ENCODE measurements at regions not wholly inside any gene's neighbourhood (a gene's known extent, or its start where the extent isn't known, plus 50 kb on each side); places are given as distances from the start of the nearest gene placed in this dataset.

DNA sequence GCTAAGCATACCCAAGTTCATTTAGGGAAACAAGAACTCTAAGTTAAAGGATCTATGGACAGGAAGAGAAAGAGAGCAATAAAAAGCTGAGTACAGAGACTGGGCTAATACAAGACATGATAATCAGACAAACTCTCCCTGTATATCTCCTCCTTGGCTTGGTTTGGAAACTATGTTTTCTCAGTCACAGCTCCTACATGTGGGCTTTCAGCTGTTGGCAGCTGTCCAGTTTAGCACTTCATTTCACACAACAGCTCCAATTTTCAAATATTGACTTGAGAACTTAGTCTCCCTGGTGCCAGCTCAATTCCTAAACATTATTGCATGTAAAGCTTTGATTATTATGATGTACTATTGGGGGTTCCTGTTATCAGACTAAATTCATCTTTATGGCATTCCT lies 222.8 kb upstream of the OBI1 start:
- no peak for DNase-seq (ENCODE audit: low read depth)
- Mint-ChIP-seq H3K27ac (ENCODE audit: unreplicated experiment) (no peak overlapping the region), H3K9me3 (ENCODE audit: unreplicated experiment) (peaks cover 8% of the 10 kb centered on the region), H3K36me3 (ENCODE audit: low read depth, unreplicated experiment) (no peaks in the 10 kb centered on the region), H3K27me3 (ENCODE audit: low read depth, unreplicated experiment) (no peaks in the 10 kb centered on the region), H3K4me3 (ENCODE audit: unreplicated experiment) (no peak overlapping the region), H3K4me1 (ENCODE audit: low read depth, unreplicated experiment) (peaks cover 2% of the 10 kb centered on the region)
- Histone ChIP-seq H3K9ac (ENCODE audit: low read length) (no peak overlapping the region), H3K4me1 (ENCODE audit: insufficient read depth, low read length) (no peaks in the 10 kb centered on the region), H3K4me3 (ENCODE audit: insufficient read depth, low read depth, low read length) (no peak overlapping the region), H3K4me2 (ENCODE audit: low read length) (no peak overlapping the region), H3K27ac (ENCODE audit: low read depth, low read length) (no peak overlapping the region), H4K20me1 (ENCODE audit: insufficient read depth, low read length) (no peaks in the 10 kb centered on the region), H3K79me2 (ENCODE audit: insufficient read depth, low read length) (no peaks in the 10 kb centered on the region), H3K9me3 (ENCODE audit: insufficient read depth, low read depth, low read length) (peaks cover 3% of the 10 kb centered on the region), H3K36me3 (ENCODE audit: insufficient read depth, low read length) (no peaks in the 10 kb centered on the region), H2AFZ (ENCODE audit: low read depth, low read length) (no peak overlapping the region), H3K27me3 (ENCODE audit: insufficient read depth, low read length) (no peaks in the 10 kb centered on the region)
- TF ChIP-seq CTCF (IDR thresholded peaks at IDR 0.05; ENCODE audit: insufficient read depth, low read depth, low read length) (no peak), EZH2 (IDR thresholded peaks at IDR 0.05; ENCODE audit: insufficient read depth, low read length) (no peak)
- FAIRE-seq = no peak

DNA sequence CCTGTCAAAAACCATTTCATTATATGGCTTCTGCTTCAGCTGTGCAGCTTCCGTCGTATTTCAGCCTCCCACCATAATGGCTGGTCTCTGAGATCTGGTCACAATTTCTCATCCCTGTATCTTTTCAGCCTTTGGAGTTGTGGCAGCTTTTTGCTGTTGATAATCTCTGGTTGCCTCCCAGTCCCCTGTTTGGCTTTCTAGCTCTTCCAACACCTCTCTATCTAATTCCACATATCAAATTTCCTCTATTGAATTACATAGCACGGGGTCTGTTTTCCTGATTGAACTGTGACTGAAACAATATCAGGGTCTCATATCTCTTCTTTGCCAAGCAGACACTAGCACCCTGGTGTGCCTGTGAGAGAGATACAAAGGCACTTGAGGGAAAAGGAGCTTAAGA lies 222.1 kb upstream of the OBI1 start:
- no peak overlapping the region for H3K27ac ChIP-seq (ENCODE audit: low read depth, low read length)
- H2AFZ ChIP-seq (ENCODE audit: low read depth, low read length) = no peak overlapping the region
- peaks cover 3% of the 10 kb centered on the region for H3K9me3 ChIP-seq (ENCODE audit: insufficient read depth, low read depth, low read length)
- Mint-ChIP-seq H3K9me3 (ENCODE audit: unreplicated experiment) (peaks cover 8% of the 10 kb centered on the region), H3K27me3 (ENCODE audit: low read depth, unreplicated experiment) (no peaks in the 10 kb centered on the region), H3K27ac (ENCODE audit: unreplicated experiment) (no peak overlapping the region), H3K36me3 (ENCODE audit: low read depth, unreplicated experiment) (no peaks in the 10 kb centered on the region), H3K4me3 (ENCODE audit: unreplicated experiment) (no peak overlapping the region), H3K4me1 (ENCODE audit: low read depth, unreplicated experiment) (peaks cover 2% of the 10 kb centered on the region)
- no peaks in the 10 kb centered on the region for H3K27me3 ChIP-seq (ENCODE audit: insufficient read depth, low read length)
- TF ChIP-seq CTCF (IDR thresholded peaks at IDR 0.05; ENCODE audit: insufficient read depth, low read depth, low read length) = no peak
- TF ChIP-seq EZH2 (IDR thresholded peaks at IDR 0.05; ENCODE audit: insufficient read depth, low read length) = no peak
- no peaks in the 10 kb centered on the region for H3K79me2 ChIP-seq (ENCODE audit: insufficient read depth, low read length)
- H4K20me1 ChIP-seq (ENCODE audit: insufficient read depth, low read length) = no peaks in the 10 kb centered on the region
- H3K9ac ChIP-seq (ENCODE audit: low read length) = no peak overlapping the region
- no peaks in the 10 kb centered on the region for H3K36me3 ChIP-seq (ENCODE audit: insufficient read depth, low read length)
- FAIRE-seq = no peak
- H3K4me1 ChIP-seq (ENCODE audit: insufficient read depth, low read length) = no peaks in the 10 kb centered on the region
- H3K4me3 ChIP-seq (ENCODE audit: insufficient read depth, low read depth, low read length) = no peak overlapping the region
- DNase-seq (ENCODE audit: low read depth) = no peak
- no peak overlapping the region for H3K4me2 ChIP-seq (ENCODE audit: low read length)

GRCh38 chr13:78876915-78877549 lies 218.1 kb upstream of the OBI1 start:
- H3K9me3 Mint-ChIP-seq (ENCODE audit: unreplicated experiment) = peaks cover 6% of the 10 kb centered on the region
- H3K4me3 Mint-ChIP-seq (ENCODE audit: unreplicated experiment) = no peak overlapping the region
- no peak overlapping the region for H2AFZ ChIP-seq (ENCODE audit: low read depth, low read length)
- H3K27ac Mint-ChIP-seq (ENCODE audit: unreplicated experiment) = no peak overlapping the region
- no peaks in the 10 kb centered on the region for H3K4me1 ChIP-seq (ENCODE audit: insufficient read depth, low read length)
- no peaks in the 10 kb centered on the region for H3K36me3 Mint-ChIP-seq (ENCODE audit: low read depth, unreplicated experiment)
- no peak overlapping the region for H3K27ac ChIP-seq (ENCODE audit: low read depth, low read length)
- no peaks in the 10 kb centered on the region for H3K27me3 ChIP-seq (ENCODE audit: insufficient read depth, low read length)
- no peak overlapping the region for H3K9ac ChIP-seq (ENCODE audit: low read length)
- no peaks in the 10 kb centered on the region for H4K20me1 ChIP-seq (ENCODE audit: insufficient read depth, low read length)
- TF ChIP-seq EZH2 (IDR thresholded peaks at IDR 0.05; ENCODE audit: insufficient read depth, low read length) (no peak), CTCF (IDR thresholded peaks at IDR 0.05; ENCODE audit: insufficient read depth, low read depth, low read length) (no peak)
- no peaks in the 10 kb centered on the region for H3K79me2 ChIP-seq (ENCODE audit: insufficient read depth, low read length)
- DNase-seq (ENCODE audit: low read depth) (no peak), FAIRE-seq (no peak)
- no peaks in the 10 kb centered on the region for H3K36me3 ChIP-seq (ENCODE audit: insufficient read depth, low read length)
- no peaks in the 10 kb centered on the region for H3K9me3 ChIP-seq (ENCODE audit: insufficient read depth, low read depth, low read length)
- no peak overlapping the region for H3K4me3 ChIP-seq (ENCODE audit: insufficient read depth, low read depth, low read length)
- no peaks in the 10 kb centered on the region for H3K27me3 Mint-ChIP-seq (ENCODE audit: low read depth, unreplicated experiment)
- peaks cover 2% of the 10 kb centered on the region for H3K4me1 Mint-ChIP-seq (ENCODE audit: low read depth, unreplicated experiment)
- no peak overlapping the region for H3K4me2 ChIP-seq (ENCODE audit: low read length)

Data from astrocyte (in vitro differentiated cells and primary cell).